HEK293 (cell line): ENCODE measurements at regions not wholly inside any gene's neighbourhood (a gene's known extent, or its start where the extent isn't known, plus 50 kb on each side); places are given as distances from the start of the nearest gene placed in this dataset.

Experiments used
- CTCF ChIA-PET: fragments of 350-600 bp; formaldehyde crosslinking; extraction: SDS; loops from one replicate; lab custom pipeline; 2021; ENCODE audit warnings: antibody characterized with exemption; lab: Yijun Ruan, JAX
- POLR2A ChIA-PET: fragments of 300-600 bp; formaldehyde crosslinking; extraction: SDS; loops from one replicate; lab custom pipeline; 2020; ENCODE audit warnings: antibody characterized with exemption, inconsistent platforms; lab: Yijun Ruan, JAX
- H3K27ac ChIP-seq: fragments of 200-500 bp; sonication (Bioruptor generic); 2 replicates; pipeline ENCODE4 v1.5.1; 2014; ENCODE audit warnings: low read depth, low read length, control low read depth, inconsistent platforms; ENCODE audit errors: extremely low read depth
- H3K36me3 ChIP-seq, 2 experiments: fragments of 200-500 bp in 1 of 2; sonication (Bioruptor generic) in 1 of 2; 1 replicate in 1 of 2; 2 replicates in 1 of 2; pipeline ENCODE4 v1.5.1; 2014 to 2017; ENCODE audit warnings: inconsistent platforms in 2 of 2, low read length in 2 of 2; ENCODE audit not compliant: control insufficient read depth in 2 of 2, insufficient read depth in 1 of 2
- H3K4me1 ChIP-seq: fragments of 200-500 bp; sonication (Bioruptor generic); 2 replicates; pipeline ENCODE4 v1.5.1; 2014; ENCODE audit warnings: mild to moderate bottlenecking, low read length, inconsistent platforms; ENCODE audit not compliant: control insufficient read depth, insufficient read depth
- H3K4me3 ChIP-seq: 2 replicates; pipeline ENCODE4 v1.5.1; 2011; ENCODE audit warnings: low read depth, mild to moderate bottlenecking, control low read depth, low read length, moderate library complexity
- H3K9me3 ChIP-seq: fragments of 200-500 bp; sonication (Bioruptor generic); 2 replicates; pipeline ENCODE4 v1.5.1; 2014; ENCODE audit warnings: low read depth, low read length, inconsistent platforms; ENCODE audit not compliant: control insufficient read depth, insufficient read depth
- BCL11A ChIP-seq: fragments of 450-650 bp; formaldehyde crosslinking; IDR thresholded peaks from 2 replicates; pipeline ENCODE4 v1.5.1; 2016; ENCODE audit warnings: low read depth, missing biosample characterization, missing genetic modification characterization
- GFI1B ChIP-seq: fragments of 450-650 bp; formaldehyde crosslinking; IDR thresholded peaks from 2 replicates; pipeline ENCODE4 v1.5.1; 2016; ENCODE audit warnings: missing biosample characterization, missing genetic modification characterization
- GLI4 ChIP-seq: fragments of 450-650 bp; formaldehyde crosslinking; IDR thresholded peaks from 2 replicates; pipeline ENCODE4 v1.5.1; 2016; ENCODE audit warnings: missing biosample characterization, missing genetic modification characterization
- GLIS1 ChIP-seq: fragments of 450-650 bp; formaldehyde crosslinking; IDR thresholded peaks from 2 replicates; pipeline ENCODE4 v1.5.1; 2016; ENCODE audit warnings: missing biosample characterization, missing genetic modification characterization
- HOXD13 ChIP-seq: sonication (generic); formaldehyde crosslinking; IDR thresholded peaks from 2 replicates; pipeline ENCODE4 v1.8.0; 2022; ENCODE audit warnings: missing genetic modification reagents, borderline replicate concordance
- KLF9 ChIP-seq: fragments of 450-650 bp; formaldehyde crosslinking; IDR thresholded peaks from 2 replicates; pipeline ENCODE4 v1.5.1; 2016; ENCODE audit warnings: missing biosample characterization, missing genetic modification characterization, low read depth
- PRDM6 ChIP-seq: fragments of 450-650 bp; formaldehyde crosslinking; IDR thresholded peaks from 2 replicates; pipeline ENCODE4 v1.5.1; 2017; ENCODE audit warnings: missing biosample characterization, missing genetic modification characterization
- SCRT2 ChIP-seq: fragments of 450-650 bp; formaldehyde crosslinking; IDR thresholded peaks from 2 replicates; pipeline ENCODE4 v1.5.1; 2016; ENCODE audit warnings: missing biosample characterization, missing genetic modification characterization
- SP3 ChIP-seq: fragments of 450-650 bp; formaldehyde crosslinking; IDR thresholded peaks from 2 replicates; pipeline ENCODE4 v1.5.1; 2016; ENCODE audit warnings: missing biosample characterization, missing genetic modification characterization
- TRIM28 ChIP-seq: IDR thresholded peaks from 2 replicates; pipeline ENCODE4 v1.6.1; 2011; ENCODE audit warnings: low read length, control low read depth, borderline replicate concordance
- WT1 ChIP-seq: fragments of 450-650 bp; formaldehyde crosslinking; IDR thresholded peaks from 2 replicates; pipeline ENCODE4 v1.5.1; 2016; ENCODE audit warnings: missing biosample characterization, missing genetic modification characterization
- ZBTB21 ChIP-seq: fragments of 450-650 bp; formaldehyde crosslinking; IDR thresholded peaks from 2 replicates; pipeline ENCODE4 v1.5.1; 2017; ENCODE audit warnings: missing biosample characterization, missing genetic modification characterization
- ZBTB7A ChIP-seq: fragments of 450-650 bp; formaldehyde crosslinking; IDR thresholded peaks from 2 replicates; pipeline ENCODE4 v1.5.1; 2016; ENCODE audit warnings: low read depth, missing biosample characterization, missing genetic modification characterization
- ZNF157 ChIP-seq: fragments of 450-650 bp; formaldehyde crosslinking; IDR thresholded peaks from 2 replicates; pipeline ENCODE4 v1.5.1; 2016; ENCODE audit warnings: missing biosample characterization, missing genetic modification characterization
- ZNF174 ChIP-seq: fragments of 450-650 bp; formaldehyde crosslinking; IDR thresholded peaks from 2 replicates; pipeline ENCODE4 v1.5.0; 2017; ENCODE audit warnings: missing biosample characterization, mild to moderate bottlenecking, missing genetic modification characterization
- ZNF2 ChIP-seq: fragments of 450-650 bp; formaldehyde crosslinking; IDR thresholded peaks from 2 replicates; pipeline ENCODE4 v1.5.1; 2016; ENCODE audit warnings: missing biosample characterization, missing genetic modification characterization
- ZNF24 ChIP-seq: fragments of 450-650 bp; formaldehyde crosslinking; IDR thresholded peaks from 2 replicates; pipeline ENCODE4 v1.5.1; 2016; ENCODE audit warnings: missing biosample characterization, missing genetic modification characterization
- ZNF26 ChIP-seq: fragments of 450-650 bp; formaldehyde crosslinking; IDR thresholded peaks from 2 replicates; pipeline ENCODE4 v1.5.1; 2016; ENCODE audit warnings: missing biosample characterization, missing genetic modification characterization
- ZNF350 ChIP-seq: fragments of 450-650 bp; formaldehyde crosslinking; IDR thresholded peaks from 2 replicates; pipeline ENCODE4 v1.5.0; 2017; ENCODE audit warnings: missing biosample characterization, mild to moderate bottlenecking, missing genetic modification characterization
- ZNF398 ChIP-seq: fragments of 450-650 bp; formaldehyde crosslinking; IDR thresholded peaks from 2 replicates; pipeline ENCODE4 v1.5.1; 2017; ENCODE audit warnings: missing biosample characterization, missing genetic modification characterization
- ZNF404 ChIP-seq: fragments of 450-650 bp; formaldehyde crosslinking; IDR thresholded peaks from 2 replicates; pipeline ENCODE4 v1.5.1; 2017; ENCODE audit warnings: missing biosample characterization, missing genetic modification characterization
- ZNF423 ChIP-seq: fragments of 450-650 bp; formaldehyde crosslinking; IDR thresholded peaks from 2 replicates; pipeline ENCODE4 v1.5.1; 2016; ENCODE audit warnings: missing biosample characterization, missing genetic modification characterization
- ZNF48 ChIP-seq: fragments of 450-650 bp; formaldehyde crosslinking; IDR thresholded peaks from 2 replicates; pipeline ENCODE4 v1.5.1; 2016; ENCODE audit warnings: missing biosample characterization, missing genetic modification characterization
- ZNF510 ChIP-seq: fragments of 450-650 bp; formaldehyde crosslinking; IDR thresholded peaks from 2 replicates; pipeline ENCODE4 v1.5.1; 2018; ENCODE audit warnings: mild to moderate bottlenecking, missing genetic modification characterization, missing biosample characterization; ENCODE audit not compliant: insufficient replicate concordance
- ZNF521 ChIP-seq: fragments of 450-650 bp; formaldehyde crosslinking; IDR thresholded peaks from 2 replicates; pipeline ENCODE4 v1.5.1; 2017; ENCODE audit warnings: missing biosample characterization, mild to moderate bottlenecking, missing genetic modification characterization
- ZNF529 ChIP-seq: fragments of 450-650 bp; formaldehyde crosslinking; IDR thresholded peaks from 2 replicates; pipeline ENCODE4 v1.5.1; 2017; ENCODE audit warnings: missing genetic modification characterization, missing biosample characterization; ENCODE audit not compliant: insufficient replicate concordance
- ZNF600 ChIP-seq: fragments of 450-650 bp; formaldehyde crosslinking; IDR thresholded peaks from 2 replicates; pipeline ENCODE4 v1.5.1; 2016; ENCODE audit warnings: missing biosample characterization, missing genetic modification characterization
- ZNF645 ChIP-seq: fragments of 450-650 bp; formaldehyde crosslinking; IDR thresholded peaks from 2 replicates; pipeline ENCODE4; 2016; ENCODE audit warnings: missing biosample characterization, missing genetic modification characterization
- ZNF830 ChIP-seq: fragments of 450-650 bp; IDR thresholded peaks from 2 replicates; pipeline ENCODE4 v1.5.0; 2018; ENCODE audit warnings: missing biosample characterization, missing genetic modification characterization, low read depth, mild to moderate bottlenecking, moderate library complexity
- ZXDB ChIP-seq: fragments of 450-650 bp; formaldehyde crosslinking; IDR thresholded peaks from 2 replicates; pipeline ENCODE4 v1.5.1; 2016; ENCODE audit warnings: missing biosample characterization, missing genetic modification characterization

- Histone ChIP-seq H3K4me1 (no peaks in the 10 kb centered on the region), H3K27ac (no peak overlapping the region), H3K9me3 (no peaks in the 10 kb centered on the region), H3K36me3 (no peaks in the 10 kb centered on the region), H3K4me3 (no peak overlapping the region)
- no peak for TF ChIP-seq ZNF423 (tag by site-specific recombination)
- POLR2A ChIA-PET = no interaction called here
- CTCF ChIA-PET = no interaction called here
Measured at GRCh38 chr4:34880246-34880645, 1364.1 kb downstream of the ARAP2 start.

- Histone ChIP-seq H3K27ac (no peak overlapping the region), H3K4me1 (no peaks in the 10 kb centered on the region), H3K4me3 (no peak overlapping the region), H3K9me3 (no peaks in the 10 kb centered on the region), H3K36me3 (no peaks in the 10 kb centered on the region)
- TF ChIP-seq ZNF398 (tag by site-specific recombination) = no peak
- no peak for TF ChIP-seq BCL11A (tag by site-specific recombination)
- TF ChIP-seq ZBTB21 (tag by site-specific recombination) = no peak
- TF ChIP-seq ZBTB7A = no peak
- TF ChIP-seq GLIS1 (tag by site-specific recombination) = no peak
- TF ChIP-seq ZNF26 (tag by site-specific recombination) = no peak
- no peak for TF ChIP-seq WT1 (tag by site-specific recombination)
- no peak for TF ChIP-seq ZNF830 (tag by site-specific recombination)
- TF ChIP-seq ZNF521 (tag by site-specific recombination) = no peak
- no peak for TF ChIP-seq SP3 (tag by site-specific recombination)
- no peak for TF ChIP-seq ZNF2 (tag by site-specific recombination)
- no peak for TF ChIP-seq KLF9 (tag by site-specific recombination)
- no peak for TF ChIP-seq ZNF48 (tag by site-specific recombination)
- no peak for TF ChIP-seq TRIM28
- no peak for TF ChIP-seq PRDM6 (tag by site-specific recombination)
- no peak for TF ChIP-seq ZNF157 (tag by site-specific recombination)
- no peak for TF ChIP-seq HOXD13
- TF ChIP-seq ZNF423 (tag by site-specific recombination) = no peak
- ChIA-PET POLR2A (no interaction called here), CTCF (no interaction called here)
Measured at GRCh38 chr4:34891892-34892291, 1352.4 kb downstream of the ARAP2 start.

- POLR2A ChIA-PET = no interaction called here
- CTCF ChIA-PET = no interaction called here
- H3K27ac ChIP-seq = no peak overlapping the region
- no peak overlapping the region for H3K4me3 ChIP-seq
- no peaks in the 10 kb centered on the region for H3K4me1 ChIP-seq
- no peaks in the 10 kb centered on the region for H3K36me3 ChIP-seq
- H3K9me3 ChIP-seq = no peaks in the 10 kb centered on the region
- TF ChIP-seq GLI4 (no peak), ZNF350 (tag by site-specific recombination) (no peak), ZNF174 (tag by site-specific recombination) (no peak), GFI1B (tag by site-specific recombination) (no peak), ZNF404 (tag by site-specific recombination) (no peak), SCRT2 (tag by site-specific recombination) (no peak), ZNF645 (no peak), ZNF24 (tag by site-specific recombination) (no peak), BCL11A (tag by site-specific recombination) (no peak), ZNF510 (tag by site-specific recombination) (no peak), ZNF600 (no peak), ZXDB (tag by site-specific recombination) (no peak), ZNF529 (tag by site-specific recombination) (no peak)
Measured at GRCh38 chr4:34893382-34893781, 1350.9 kb downstream of the ARAP2 start.
